GM10266 (cell line): ENCODE measurements at regions not wholly inside any gene's neighbourhood (a gene's known extent, or its start where the extent isn't known, plus 50 kb on each side); places are given as distances from the start of the nearest gene placed in this dataset.

Source experiments
- DNase-seq: peaks from one replicate; pipeline ENCODE4 v3.0.0; 2012; ENCODE audit errors: extremely low spot score
- TF ChIP-seq, protein P1 (sequence below): IDR thresholded peaks from 2 replicates; pipeline ENCODE4 v1.5.1; 2012; ENCODE audit warnings: mild to moderate bottlenecking, low read depth; ENCODE audit not compliant: control insufficient read depth, insufficient read depth; ENCODE audit errors: missing control alignments

DNA sequence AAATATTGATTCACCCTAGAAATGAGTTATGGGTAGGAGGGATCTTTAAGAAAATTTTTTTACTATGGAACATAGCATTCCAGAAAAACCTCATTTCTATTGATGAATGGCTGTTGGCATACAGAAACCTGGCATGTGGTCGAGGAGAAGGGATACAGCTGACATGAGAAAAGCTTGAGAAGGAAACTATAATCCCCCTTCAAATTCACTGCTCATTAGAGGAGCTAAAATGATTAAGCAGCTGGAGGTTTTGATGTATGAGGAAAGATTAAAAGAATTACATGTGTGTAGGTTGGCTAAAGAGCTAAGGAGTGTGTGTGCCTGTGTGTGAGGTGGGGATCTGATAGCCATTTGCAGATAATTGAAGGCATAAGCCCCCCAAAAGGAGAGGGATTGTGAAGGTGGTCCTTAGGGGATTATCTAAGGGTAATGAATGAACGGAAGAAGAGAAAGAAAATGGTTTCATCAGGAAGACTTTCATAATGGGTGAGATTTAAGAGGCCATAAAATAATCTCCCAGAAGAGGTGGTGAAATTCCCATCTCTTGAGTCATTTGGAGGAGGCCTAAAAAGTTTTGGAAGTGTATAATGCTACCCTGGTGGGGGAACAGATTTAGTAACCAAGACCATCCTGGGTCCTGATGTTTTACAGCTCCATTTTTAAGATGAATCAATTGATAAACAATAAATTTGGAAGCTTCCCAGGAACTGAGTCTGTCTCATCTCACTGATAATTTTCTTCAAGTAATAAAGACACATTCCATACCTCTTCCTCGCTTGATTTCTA lies 272.0 kb upstream of the HAND2 start:
- DNase-seq, result no peak
- TF ChIP-seq, protein P1, sequence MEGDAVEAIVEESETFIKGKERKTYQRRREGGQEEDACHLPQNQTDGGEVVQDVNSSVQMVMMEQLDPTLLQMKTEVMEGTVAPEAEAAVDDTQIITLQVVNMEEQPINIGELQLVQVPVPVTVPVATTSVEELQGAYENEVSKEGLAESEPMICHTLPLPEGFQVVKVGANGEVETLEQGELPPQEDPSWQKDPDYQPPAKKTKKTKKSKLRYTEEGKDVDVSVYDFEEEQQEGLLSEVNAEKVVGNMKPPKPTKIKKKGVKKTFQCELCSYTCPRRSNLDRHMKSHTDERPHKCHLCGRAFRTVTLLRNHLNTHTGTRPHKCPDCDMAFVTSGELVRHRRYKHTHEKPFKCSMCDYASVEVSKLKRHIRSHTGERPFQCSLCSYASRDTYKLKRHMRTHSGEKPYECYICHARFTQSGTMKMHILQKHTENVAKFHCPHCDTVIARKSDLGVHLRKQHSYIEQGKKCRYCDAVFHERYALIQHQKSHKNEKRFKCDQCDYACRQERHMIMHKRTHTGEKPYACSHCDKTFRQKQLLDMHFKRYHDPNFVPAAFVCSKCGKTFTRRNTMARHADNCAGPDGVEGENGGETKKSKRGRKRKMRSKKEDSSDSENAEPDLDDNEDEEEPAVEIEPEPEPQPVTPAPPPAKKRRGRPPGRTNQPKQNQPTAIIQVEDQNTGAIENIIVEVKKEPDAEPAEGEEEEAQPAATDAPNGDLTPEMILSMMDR, result no peak

DNA sequence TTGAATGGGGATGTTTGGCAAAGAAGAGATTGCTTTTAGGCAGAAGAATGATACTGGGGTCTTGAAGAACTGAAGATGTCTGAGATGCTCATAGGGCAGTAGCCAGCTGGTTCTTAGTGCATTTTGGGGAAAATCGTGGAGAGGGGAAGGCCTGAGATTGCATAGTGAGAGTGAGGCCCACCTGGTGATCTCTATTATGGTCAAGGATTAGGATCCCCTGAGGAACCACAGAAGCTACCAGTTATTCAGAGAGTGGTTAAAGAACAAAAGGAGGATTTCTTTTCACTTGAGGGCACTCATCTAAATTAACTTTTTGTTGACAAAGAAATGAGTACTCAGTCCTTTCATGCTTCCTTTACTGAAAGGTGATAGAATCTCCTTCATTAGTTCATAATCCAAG lies 271.3 kb upstream of the HAND2 start:
- DNase-seq, result no peak
- TF ChIP-seq, protein P1, result no peak

GRCh38 chr4:173797296-173797695 lies 267.3 kb upstream of the HAND2 start:
- no peak for DNase-seq
- TF ChIP-seq, protein P1, result no peak

GRCh38 chr4:173794662-173795061 lies 264.6 kb upstream of the HAND2 start:
- TF ChIP-seq, protein P1, result no peak
- DNase-seq, result no peak

- DNase-seq, result no peak
- TF ChIP-seq, protein P1, result no peak
Measured at GRCh38 chr4:173793937-173794510, 264.0 kb upstream of the HAND2 start.

DNA sequence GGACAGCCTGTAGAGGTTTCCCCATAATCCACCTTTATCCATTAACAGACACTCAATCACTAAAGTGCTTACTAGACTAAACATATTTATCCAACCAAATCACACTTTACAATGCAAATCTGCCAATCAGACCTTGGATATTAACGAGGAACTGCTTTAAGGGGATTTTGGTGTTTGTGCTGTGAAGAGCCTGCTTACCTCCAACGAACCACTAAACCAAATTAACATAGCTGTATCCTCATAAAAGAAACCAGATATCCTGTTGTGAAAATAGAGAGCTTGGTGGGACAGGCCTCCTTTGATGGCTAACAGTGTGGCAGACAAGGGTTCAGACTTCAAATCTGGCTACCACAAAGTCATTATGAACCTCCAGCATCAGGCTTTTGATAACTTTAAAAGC lies 252.6 kb upstream of the HAND2 start:
- DNase-seq, result no peak
- TF ChIP-seq, protein P1, result no peak

- DNase-seq, result no peak
- TF ChIP-seq, protein P1, result no peak
Measured at GRCh38 chr4:173777921-173778320, 247.9 kb upstream of the HAND2 start.
